GM18505 (cell line): ENCODE measurements at regions not wholly inside any gene's neighbourhood (a gene's known extent, or its start where the extent isn't known, plus 50 kb on each side); places are given as distances from the start of the nearest gene placed in this dataset.
"Not testable (repeated sequence)": the region's sequence is repeated elsewhere in the genome, so short reads cannot be mapped to it uniquely, and the experiment has no call there.

Experiments used
- ATAC-seq: cut with Tn5 transposase; IDR thresholded peaks from one replicate; pipeline ENCODE4 v1.9.1; 2021; ENCODE audit not compliant: unreplicated experiment
- POLR2A ChIP-seq: IDR thresholded peaks from 4 replicates; pipeline ENCODE4 v1.6.1; 2011; ENCODE audit warnings: borderline replicate concordance; ENCODE audit not compliant: insufficient read depth, insufficient read length; ENCODE audit errors: extremely low read depth

DNA sequence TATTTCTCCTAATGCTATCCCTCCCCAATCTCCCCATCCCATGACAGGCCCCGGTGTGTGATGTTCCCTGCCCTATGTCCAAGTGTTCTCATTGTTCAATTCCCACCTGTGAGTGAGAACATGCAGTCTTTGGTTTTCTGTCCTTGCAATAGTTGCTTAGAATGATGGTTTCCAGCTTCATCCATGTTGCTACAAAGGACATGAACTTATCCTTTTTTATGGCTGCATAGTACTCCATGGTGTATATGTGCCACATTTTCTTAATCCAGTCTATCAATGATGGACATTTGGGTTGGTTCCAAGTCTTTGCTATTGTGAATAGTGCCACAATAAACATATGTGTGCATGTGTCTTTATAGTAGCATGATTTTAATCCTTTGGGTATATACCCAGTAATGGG, 51.3 kb upstream of the RIOK2 start:
- ATAC-seq = not testable (repeated sequence)

DNA sequence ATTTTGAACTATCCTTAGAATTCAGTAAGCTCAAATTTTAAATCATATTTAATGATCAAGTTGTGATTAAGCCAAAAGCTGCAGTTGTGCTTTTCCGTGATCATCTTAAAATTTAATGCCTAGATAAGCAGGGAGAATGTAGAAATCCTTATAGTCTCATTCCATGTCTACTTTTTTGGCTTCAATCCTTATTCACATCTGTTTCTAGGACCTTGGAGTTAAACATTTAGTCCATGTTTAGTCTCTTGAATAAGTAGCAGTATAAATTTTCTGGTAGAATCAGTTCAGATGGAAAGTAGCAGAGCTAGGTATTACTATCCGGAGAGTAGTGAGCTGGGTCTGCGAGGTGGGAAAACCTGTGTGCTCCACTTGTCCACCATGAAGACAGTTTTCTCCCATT, 59.3 kb upstream of the RIOK2 start:
- no peak for ATAC-seq
- no peak for TF ChIP-seq POLR2A

DNA sequence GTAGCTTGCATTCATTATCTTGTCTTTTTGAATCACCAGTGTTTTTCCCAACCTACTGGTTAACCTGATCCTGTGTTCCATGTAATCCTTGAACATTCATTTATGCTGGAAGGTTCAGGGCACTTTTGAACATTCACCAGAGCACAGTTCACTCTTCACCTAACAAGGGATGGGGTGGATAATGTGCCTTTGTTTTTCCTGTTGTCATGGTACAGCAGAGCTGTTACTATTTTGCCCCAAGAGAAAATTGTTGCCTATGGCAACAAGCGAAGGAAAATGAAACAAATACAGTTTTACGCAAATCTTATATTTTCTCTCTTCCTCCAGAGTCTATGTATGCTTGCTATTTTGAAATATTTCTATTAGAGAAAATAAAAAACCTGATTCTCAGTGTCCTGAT, 60.3 kb upstream of the RIOK2 start:
- ATAC-seq = no peak
- no peak for TF ChIP-seq POLR2A

DNA sequence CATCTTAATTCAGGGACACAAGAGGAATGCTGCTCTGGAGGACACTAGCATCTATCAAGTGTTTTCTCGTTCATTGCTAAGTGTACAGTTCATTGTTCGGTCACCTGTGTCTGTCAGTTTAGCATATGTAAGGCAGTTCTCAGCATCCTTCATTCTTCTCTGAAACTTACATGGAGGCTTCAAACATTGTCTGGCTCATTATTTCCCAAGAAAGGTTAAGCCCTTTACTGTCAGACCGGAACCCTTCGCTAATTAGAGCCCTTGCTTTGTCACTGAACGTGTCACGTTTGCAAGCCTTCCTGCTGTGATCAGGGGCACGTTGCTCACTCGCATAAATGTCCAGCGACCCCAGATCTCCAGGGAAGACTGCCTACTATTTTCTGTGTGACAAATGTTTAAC, 62.3 kb upstream of the RIOK2 start:
- TF ChIP-seq POLR2A = no peak
- ATAC-seq = no peak

DNA sequence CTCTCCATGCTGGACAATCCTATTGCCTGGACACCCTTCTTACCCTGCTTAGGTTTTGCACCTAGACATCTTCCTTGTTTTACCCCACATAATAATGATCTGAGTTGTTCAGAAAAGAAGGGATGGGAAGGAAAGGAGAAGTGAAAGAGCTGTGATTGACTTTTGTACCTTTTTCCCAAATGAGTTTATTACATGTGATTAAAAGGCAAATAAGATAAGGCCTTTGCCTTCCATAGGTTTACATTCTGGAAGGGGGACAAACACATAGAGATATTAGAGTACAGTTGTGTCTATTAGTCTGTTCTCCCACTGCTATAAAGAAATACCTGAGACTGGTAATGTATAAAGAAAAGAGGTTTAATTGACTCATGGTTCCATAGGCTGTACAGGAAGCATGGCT, 67.1 kb upstream of the RIOK2 start:
- no peak for ATAC-seq
- TF ChIP-seq POLR2A = no peak

DNA sequence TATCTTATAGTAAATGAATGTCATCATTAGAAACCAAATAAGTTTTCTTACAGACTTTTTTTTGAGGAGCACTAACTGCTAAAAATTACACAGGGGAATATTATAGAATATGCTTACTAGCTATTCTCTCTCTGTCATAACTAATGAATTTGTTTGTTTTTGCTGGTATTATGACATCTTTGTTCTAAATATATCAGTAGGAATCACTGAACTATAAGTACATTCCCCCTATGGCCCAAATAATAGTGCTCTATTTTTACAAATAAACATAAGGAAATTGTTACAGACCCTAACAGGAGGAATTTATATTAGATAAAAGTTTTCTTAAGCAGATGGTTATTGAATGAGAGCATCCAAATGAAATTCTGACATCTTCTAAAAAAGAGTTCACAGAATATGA, 83.0 kb upstream of the RIOK2 start:
- ATAC-seq = no peak
- TF ChIP-seq POLR2A = no peak

DNA sequence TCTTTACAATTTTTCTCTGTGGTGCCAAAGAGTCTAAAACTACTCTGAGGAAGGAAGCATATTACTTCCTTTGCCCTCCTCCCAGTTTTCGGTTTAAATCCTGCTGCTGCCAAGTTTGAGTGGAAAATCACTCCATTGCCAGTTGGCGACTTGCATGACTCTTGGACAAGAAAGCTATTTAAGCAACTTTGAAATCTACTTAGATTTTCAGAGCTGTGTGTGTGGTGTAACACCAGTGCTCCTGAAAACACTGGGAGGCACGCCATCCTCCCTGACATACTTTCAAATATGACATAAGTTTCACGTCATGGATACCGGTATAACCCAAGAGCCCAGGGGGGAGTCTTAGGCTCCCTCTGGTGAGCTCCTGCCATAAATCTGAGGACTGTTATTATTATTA, 83.5 kb upstream of the RIOK2 start:
- ATAC-seq = no peak
- no peak for TF ChIP-seq POLR2A

DNA sequence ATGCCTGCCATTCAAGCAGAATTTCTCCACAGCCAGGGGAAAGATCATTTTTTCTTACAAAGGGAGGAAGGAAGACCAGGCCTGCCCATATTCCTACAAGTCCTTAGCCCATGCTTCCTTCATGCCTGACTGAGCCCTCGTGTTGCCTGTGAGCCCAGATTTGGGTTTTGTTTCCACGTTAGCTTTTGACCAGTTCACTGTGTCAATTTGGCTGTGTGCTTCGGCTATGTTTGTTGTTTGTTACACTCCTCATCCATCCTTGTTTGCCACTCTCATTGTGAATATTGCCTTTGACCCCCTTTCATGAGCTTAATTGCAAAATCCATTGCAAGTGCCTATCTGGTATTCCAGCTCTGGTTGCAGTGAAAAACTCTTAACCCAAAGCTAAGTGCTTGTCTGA, 84.7 kb upstream of the RIOK2 start:
- ATAC-seq = no peak
- no peak for TF ChIP-seq POLR2A

DNA sequence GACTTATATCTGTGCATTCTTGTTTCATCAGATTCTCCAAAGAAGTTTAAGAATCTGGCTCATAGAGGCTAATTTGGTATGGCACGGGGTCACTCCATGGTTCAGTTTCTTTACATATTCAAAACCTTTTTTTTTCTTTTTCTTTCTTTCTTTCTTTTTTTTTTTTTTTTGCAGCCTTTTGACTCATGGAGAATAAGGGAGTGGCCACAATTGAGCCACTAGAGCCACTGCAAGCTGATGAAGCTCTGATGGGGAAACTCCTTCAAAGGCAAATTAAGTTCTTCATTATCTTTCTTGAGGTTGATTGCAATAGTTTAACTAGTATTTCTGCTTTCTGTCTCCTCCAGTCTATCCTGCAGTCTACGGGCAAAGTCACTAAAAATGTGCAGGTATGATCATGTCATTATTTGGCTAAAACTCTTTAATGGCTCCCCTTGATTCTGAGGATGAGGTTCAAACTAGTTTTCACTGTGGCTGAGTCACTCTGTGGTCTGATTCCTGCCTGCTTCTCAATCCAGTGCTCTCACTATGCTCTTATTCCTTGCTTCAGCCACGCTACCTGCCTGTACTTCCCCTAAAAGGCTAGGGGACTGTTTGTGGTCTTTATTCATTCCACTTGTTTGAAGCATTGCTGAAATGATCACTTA, 93.5 kb upstream of the RIOK2 start:
- no peak for ATAC-seq
- no peak for TF ChIP-seq POLR2A

DNA sequence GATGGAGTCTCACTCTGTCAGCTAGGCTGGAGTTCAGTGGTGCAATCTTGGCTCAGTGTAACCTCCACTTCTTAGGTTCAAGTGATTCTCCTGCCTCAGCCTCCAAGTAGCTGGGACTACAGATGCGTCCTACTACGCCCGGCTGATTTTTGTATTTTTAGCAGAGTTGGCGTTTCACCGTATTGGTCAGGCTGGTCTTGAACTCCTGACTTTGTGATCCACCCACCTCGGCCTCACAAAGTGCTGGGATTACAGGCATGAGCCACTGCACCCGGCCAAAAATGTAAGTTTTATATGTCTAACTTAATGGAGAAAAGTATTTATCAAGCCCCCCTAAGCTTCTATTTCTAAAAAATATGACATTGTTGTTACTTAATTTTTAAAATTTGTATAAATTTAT, 98.2 kb upstream of the RIOK2 start:
- no peak for TF ChIP-seq POLR2A
- ATAC-seq = no peak

DNA sequence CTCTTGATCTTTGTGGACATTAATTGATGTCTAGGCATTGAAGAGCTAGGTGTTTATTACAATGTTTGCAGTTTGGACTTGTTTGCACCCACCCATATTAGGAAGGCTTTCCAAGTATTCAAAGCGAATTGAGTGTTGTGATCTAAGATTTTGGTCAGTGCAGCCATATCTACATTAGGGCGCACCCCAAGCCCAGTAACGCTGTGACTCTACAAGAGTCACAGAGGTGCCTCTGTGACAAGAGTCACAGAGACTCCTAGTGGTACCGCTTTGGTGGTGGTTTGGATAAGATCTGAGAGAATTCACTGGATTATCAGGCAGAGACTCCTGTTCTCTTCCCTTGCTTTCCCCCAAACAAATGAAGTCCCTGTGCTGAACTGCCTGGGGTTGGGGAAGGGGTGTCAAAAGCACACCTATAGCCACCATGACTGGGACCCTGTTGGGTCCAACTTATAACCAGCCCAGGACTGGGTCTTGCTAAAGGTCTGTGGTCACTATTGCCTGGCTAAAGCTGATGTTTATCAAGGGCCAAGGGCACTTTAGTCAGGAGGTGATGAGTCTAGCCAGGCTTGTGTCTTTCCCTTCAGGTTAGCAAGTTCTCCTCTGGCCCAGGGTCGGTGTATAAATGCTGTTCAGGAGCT, 114.1 kb upstream of the RIOK2 start:
- ATAC-seq = peak; percentile 99
- no peak for TF ChIP-seq POLR2A

DNA sequence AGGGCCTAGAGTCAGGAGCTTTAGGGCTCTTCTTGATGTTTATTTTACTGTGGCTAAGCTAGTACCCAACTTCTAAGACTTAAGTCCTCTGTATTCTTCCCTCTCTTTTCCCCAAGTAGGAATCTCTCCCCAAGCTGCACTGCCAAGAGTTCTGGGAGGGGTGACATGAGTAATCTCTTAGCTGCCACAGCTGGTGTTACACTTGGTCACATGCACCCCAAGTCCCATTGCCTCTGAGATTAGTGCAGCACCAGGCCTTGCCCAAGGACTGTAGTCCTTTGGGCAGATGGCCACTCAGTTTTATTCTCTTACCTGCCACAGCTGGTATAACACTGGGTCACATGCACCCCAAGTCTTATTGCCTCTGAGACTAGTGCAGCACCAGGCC, 114.7 kb upstream of the RIOK2 start:
- no peak for TF ChIP-seq POLR2A
- ATAC-seq = no peak

DNA sequence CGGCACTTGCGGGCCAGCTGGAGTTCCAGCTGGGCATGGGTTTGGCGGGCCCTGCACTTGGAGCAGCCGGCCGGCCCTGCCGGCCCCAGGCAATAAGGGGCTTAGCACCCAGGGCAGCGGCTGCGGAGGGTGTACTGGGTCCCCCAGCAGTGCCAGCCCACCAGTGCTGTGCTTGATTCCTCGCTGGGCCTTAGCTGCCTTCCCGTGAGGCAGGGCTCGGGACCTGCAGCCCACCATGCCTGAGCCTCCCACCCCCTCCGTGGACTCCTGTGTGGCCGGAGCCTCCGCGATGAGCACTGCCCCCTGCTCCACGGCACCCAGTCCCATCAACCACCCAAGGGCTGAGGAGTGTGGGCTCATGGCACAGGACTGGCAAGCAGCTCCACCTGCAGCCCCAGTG, 118.1 kb upstream of the RIOK2 start:
- not testable (repeated sequence) for ATAC-seq

DNA sequence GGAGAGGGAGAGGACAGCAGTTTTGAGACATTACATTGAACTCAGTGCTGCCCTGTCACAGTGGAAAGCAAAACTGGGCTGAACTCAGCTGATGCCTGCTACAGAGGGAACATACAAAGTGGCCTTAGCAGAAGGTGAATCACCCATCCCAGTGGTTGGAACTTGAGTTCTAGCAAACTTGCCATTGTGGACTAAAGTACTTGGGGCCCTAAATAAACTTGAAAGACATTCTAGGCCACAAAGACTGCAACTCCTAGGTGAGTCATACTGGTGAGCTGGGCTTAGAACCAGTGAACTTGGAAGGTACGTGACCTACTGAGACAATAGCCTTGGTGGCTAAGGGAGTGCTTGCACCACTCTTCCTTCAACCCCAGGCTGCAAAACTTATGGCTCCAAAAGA, 155.7 kb upstream of the RIOK2 start:
- TF ChIP-seq POLR2A = no peak
- ATAC-seq = no peak

DNA sequence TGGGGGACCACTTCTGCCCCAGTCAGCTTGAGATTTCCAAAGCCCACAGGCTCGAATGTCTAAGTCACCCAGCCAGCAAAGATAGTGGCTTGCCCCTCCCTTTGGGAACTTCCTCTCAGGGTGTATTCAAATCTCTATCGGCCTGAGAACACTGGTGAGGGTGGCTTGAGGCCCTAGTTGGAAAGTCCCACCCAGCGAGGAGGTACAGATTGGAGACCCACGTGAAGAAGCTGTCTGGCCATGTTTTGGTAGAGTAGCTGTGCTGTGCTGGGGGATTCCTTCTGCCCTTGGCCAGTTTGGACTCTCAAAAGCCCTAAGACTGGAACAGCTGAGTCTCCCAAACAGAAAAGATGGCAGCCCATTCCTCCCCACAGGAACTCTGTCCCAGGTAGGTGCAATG, 172.7 kb upstream of the RIOK2 start:
- TF ChIP-seq POLR2A = peak; percentile 16
- peak; percentile 94 for ATAC-seq
